LNCAP (cell line): ENCODE measurements at regions not wholly inside any gene's neighbourhood (a gene's known extent, or its start where the extent isn't known, plus 50 kb on each side); places are given as distances from the start of the nearest gene placed in this dataset.

ENCODE experiments used
- TF ChIP-seq, protein P1 (sequence below): fragments of 450-650 bp; IDR thresholded peaks from 2 replicates; pipeline ENCODE4 v1.5.1; 2017; ENCODE audit warnings: mild to moderate bottlenecking

GRCh38 chr5:104305602-104306001, 743.0 kb upstream of the NUDT12 start:
- TF ChIP-seq, protein P1, sequence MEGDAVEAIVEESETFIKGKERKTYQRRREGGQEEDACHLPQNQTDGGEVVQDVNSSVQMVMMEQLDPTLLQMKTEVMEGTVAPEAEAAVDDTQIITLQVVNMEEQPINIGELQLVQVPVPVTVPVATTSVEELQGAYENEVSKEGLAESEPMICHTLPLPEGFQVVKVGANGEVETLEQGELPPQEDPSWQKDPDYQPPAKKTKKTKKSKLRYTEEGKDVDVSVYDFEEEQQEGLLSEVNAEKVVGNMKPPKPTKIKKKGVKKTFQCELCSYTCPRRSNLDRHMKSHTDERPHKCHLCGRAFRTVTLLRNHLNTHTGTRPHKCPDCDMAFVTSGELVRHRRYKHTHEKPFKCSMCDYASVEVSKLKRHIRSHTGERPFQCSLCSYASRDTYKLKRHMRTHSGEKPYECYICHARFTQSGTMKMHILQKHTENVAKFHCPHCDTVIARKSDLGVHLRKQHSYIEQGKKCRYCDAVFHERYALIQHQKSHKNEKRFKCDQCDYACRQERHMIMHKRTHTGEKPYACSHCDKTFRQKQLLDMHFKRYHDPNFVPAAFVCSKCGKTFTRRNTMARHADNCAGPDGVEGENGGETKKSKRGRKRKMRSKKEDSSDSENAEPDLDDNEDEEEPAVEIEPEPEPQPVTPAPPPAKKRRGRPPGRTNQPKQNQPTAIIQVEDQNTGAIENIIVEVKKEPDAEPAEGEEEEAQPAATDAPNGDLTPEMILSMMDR = no peak

- TF ChIP-seq, protein P1 = no peak
These were observed 737.6 kb upstream of the NUDT12 start for GRCh38 chr5:104299998-104300706.

GRCh38 chr5:104298518-104298917, 735.9 kb upstream of the NUDT12 start:
- TF ChIP-seq, protein P1 = no peak

DNA sequence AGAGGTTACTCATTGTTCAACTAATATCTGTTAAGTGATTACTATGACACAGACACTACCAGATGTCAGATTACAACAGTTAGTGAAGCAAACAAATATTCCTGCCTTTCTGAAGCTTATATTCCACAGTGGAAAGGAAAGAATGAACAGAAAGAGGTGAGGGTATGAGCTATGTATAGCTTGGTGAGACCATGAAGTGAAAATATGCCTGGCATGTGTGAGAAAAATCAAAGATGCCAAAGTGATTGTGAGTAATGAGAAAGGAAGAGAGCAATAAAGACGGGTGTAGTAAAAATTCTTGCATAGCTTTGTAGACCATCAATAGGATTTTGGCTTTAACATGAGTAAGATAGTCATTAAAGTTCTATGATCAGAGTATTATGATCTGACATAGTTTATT, 734.5 kb upstream of the NUDT12 start:
- TF ChIP-seq, protein P1 = no peak

DNA sequence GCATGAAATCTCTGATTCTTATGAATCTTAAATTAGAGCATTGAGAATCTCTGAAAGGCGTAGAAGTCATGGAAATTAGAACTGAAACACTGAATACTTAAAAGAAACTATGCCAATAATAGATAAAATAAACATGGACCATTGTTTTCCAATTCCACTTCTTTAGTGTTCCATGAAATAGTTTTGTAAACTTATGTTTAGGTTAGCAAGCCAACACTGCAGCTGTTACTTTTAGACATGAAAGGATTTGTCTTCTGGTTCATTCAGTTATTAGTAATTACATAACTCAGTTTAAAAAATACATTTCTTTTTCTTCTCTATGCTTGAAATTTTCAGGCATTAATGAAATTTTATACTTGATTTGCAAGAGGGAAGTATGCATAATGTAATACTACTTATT, 733.4 kb upstream of the NUDT12 start:
- TF ChIP-seq, protein P1 = no peak

DNA sequence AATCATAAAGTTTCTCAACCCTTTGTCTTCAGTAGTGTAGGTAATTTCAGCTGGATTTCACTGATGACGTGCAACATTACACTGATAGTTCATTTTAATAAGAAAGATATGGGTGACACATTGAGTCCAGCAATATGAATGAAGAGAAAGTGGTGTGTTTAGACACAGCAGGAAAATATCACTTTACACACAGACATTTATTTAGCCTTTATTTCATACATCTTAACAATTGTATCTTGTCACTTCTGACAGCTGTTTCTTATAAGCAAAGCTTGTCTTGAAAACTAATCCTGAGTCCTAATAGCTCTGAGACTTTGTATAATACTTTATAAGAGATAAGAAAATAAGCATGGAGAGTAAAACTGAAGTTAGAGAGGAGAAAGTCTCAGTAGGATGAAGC, 720.5 kb upstream of the NUDT12 start:
- TF ChIP-seq, protein P1 = no peak

GRCh38 chr5:104273725-104274124, 711.1 kb upstream of the NUDT12 start:
- TF ChIP-seq, protein P1 = no peak
